ENCODE measurements at regions not wholly inside any gene's neighbourhood (a gene's known extent, or its start where the extent isn't known, plus 50 kb on each side); places are given as distances from the start of the nearest gene placed in this dataset.

DNA sequence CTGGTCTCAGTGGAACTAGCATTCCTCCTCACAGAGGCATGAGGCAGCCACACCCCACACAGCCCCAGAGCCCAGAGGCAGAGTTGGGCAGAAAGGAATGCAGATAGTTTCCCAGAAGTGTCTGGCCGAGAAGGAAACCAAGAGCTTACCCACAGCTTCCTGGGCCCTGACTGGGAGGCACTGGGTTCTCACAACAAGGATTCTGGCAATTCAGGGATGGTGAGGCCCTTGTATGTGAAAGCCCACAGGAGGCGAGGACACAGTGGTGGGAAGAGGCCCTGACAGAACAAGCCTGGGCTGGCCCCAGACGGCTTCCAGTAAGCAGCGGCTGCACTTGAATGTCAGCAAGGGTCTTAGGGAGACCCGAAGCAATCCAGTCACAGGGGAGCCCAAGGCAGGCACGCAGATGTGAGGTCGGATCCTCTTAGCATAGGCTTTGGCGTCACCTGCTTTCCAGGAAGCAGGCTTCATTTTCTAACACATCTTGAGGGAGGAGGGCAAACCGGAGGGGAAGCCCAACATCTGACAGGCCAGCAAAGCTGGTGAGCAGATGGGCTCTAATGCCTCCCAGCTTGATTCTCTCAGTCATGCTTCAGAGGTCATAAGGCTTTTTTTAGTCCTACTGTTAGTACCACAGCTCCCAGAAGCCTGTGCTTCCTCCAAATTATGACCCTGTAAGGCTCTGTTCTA is 78.3 kb upstream of the AKIP1 start:
- H3K27ac ChIP-seq: no peak overlapping the region
- no peak for TF ChIP-seq ZFX (IDR thresholded peaks at IDR 0.05)
- TF ChIP-seq, protein P1, sequence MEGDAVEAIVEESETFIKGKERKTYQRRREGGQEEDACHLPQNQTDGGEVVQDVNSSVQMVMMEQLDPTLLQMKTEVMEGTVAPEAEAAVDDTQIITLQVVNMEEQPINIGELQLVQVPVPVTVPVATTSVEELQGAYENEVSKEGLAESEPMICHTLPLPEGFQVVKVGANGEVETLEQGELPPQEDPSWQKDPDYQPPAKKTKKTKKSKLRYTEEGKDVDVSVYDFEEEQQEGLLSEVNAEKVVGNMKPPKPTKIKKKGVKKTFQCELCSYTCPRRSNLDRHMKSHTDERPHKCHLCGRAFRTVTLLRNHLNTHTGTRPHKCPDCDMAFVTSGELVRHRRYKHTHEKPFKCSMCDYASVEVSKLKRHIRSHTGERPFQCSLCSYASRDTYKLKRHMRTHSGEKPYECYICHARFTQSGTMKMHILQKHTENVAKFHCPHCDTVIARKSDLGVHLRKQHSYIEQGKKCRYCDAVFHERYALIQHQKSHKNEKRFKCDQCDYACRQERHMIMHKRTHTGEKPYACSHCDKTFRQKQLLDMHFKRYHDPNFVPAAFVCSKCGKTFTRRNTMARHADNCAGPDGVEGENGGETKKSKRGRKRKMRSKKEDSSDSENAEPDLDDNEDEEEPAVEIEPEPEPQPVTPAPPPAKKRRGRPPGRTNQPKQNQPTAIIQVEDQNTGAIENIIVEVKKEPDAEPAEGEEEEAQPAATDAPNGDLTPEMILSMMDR (conservative IDR thresholded peaks at IDR 0.05): no peak

DNA sequence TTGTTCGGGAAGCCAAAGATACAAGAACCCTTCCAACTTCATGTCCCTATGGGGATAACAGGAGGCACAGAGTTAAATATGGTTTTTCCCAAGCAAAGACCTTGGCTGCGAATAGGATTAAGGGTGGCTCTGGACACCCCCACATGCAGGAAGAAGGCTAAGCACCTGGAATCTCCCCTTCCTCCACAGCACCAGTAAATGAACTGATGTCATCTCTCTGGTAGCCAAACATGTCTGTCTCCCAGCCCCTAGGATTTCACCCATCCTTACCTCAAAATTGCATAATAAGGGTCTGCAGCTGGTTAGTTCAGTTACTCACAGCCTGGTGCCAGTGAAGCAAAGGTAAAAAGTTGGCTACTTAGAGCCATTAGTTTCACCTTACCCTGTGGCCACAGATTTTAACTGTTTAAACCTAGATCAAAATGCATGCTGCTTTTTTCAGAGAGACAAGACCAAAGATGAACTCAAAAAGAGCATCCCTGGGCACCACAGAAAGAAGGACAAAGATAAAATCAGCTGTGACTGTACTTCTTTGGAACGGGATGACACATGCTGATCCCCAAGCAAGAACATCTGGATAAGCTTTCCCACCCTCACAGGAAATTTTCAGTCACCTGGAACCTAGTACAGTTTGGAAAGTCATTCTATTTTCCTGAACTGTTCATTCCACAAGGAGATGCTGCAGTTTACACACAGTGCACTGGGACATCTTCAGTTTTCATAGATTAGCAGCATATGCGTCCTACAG is 77.2 kb upstream of the AKIP1 start:
- no peak overlapping the region for H3K27ac ChIP-seq
- TF ChIP-seq, protein P1 (conservative IDR thresholded peaks at IDR 0.05): no peak
- no peak for TF ChIP-seq ZFX (IDR thresholded peaks at IDR 0.05)

GRCh38 chr11:8834379-8834778 is 76.6 kb upstream of the AKIP1 start:
- no peak for TF ChIP-seq ZFX (IDR thresholded peaks at IDR 0.05)
- TF ChIP-seq, protein P1 (conservative IDR thresholded peaks at IDR 0.05): no peak
- no peak overlapping the region for H3K27ac ChIP-seq

DNA sequence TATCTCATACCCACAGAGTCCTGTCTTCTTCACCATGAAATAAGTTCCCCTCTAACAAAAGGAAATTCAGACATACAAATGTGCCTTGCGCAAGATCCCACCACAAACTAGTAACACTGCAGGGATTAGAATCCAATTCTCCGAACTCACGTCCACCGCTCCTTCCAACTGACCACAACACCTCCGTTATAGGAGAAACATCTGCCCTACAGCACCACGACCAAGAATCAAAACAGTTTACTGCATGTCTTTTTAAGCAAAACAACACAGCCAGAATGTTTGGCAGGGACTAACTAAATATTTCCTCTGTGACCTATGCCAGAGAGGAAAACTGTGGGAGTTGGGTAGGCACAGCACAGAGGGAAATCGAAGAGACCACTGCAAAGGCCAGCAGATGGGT is 72.7 kb upstream of the AKIP1 start:
- TF ChIP-seq ZFX (IDR thresholded peaks at IDR 0.05): no peak
- TF ChIP-seq, protein P1 (conservative IDR thresholded peaks at IDR 0.05): no peak
- no peak overlapping the region for H3K27ac ChIP-seq

- no peak overlapping the region for H3K27ac ChIP-seq
- TF ChIP-seq, protein P1 (conservative IDR thresholded peaks at IDR 0.05): no peak
- TF ChIP-seq ZFX (IDR thresholded peaks at IDR 0.05): no peak
Measured at GRCh38 chr11:8839306-8839956, 71.6 kb upstream of the AKIP1 start.

GRCh38 chr11:8839957-8840945 is 70.7 kb upstream of the AKIP1 start:
- TF ChIP-seq, protein P1 (conservative IDR thresholded peaks at IDR 0.05): no peak
- no peak for TF ChIP-seq ZFX (IDR thresholded peaks at IDR 0.05)
- no peak overlapping the region for H3K27ac ChIP-seq
